ENCODE measurements at regions not wholly inside any gene's neighbourhood (a gene's known extent, or its start where the extent isn't known, plus 50 kb on each side); places are given as distances from the start of the nearest gene placed in this dataset.

GRCh38 chrX:16445166-16445752 is 204.7 kb upstream of the S100G start:
- DNase-seq (ENCODE audit: low read depth), result peak; percentile 1

GRCh38 chrX:16451334-16451733 is 198.6 kb upstream of the S100G start:
- DNase-seq (ENCODE audit: low read depth), result no peak

GRCh38 chrX:16454926-16455325 is 195.0 kb upstream of the S100G start:
- peak; percentile 20 for DNase-seq (ENCODE audit: low read depth)

GRCh38 chrX:16457239-16457638 is 192.7 kb upstream of the S100G start:
- no peak for DNase-seq (ENCODE audit: low read depth)

GRCh38 chrX:16458208-16458607 is 191.8 kb upstream of the S100G start:
- no peak for DNase-seq (ENCODE audit: low read depth)

GRCh38 chrX:16459008-16459407 is 190.9 kb upstream of the S100G start:
- no peak for DNase-seq (ENCODE audit: low read depth)

- DNase-seq (ENCODE audit: low read depth), result no peak
Observed at GRCh38 chrX:16461968-16462367, 188.0 kb upstream of the S100G start.

- DNase-seq (ENCODE audit: low read depth), result peak; percentile 91
Observed at GRCh38 chrX:16462912-16463311, 187.0 kb upstream of the S100G start.

GRCh38 chrX:16464369-16464768 is 185.6 kb upstream of the S100G start:
- no peak for DNase-seq (ENCODE audit: low read depth)

- peak; percentile 52 for DNase-seq (ENCODE audit: low read depth)
Observed at GRCh38 chrX:16465081-16465876, 184.7 kb upstream of the S100G start.

- no peak for DNase-seq (ENCODE audit: low read depth)
Observed at GRCh38 chrX:16466640-16467432, 183.1 kb upstream of the S100G start.

GRCh38 chrX:16469870-16470269 is 180.1 kb upstream of the S100G start:
- no peak for DNase-seq (ENCODE audit: low read depth)

GRCh38 chrX:16472345-16472744 is 177.6 kb upstream of the S100G start:
- DNase-seq (ENCODE audit: low read depth), result no peak

GRCh38 chrX:16474511-16474910 is 175.4 kb upstream of the S100G start:
- no peak for DNase-seq (ENCODE audit: low read depth)

- DNase-seq (ENCODE audit: low read depth), result no peak
Observed at GRCh38 chrX:16476009-16476408, 173.9 kb upstream of the S100G start.

GRCh38 chrX:16476692-16477091 is 173.3 kb upstream of the S100G start:
- DNase-seq (ENCODE audit: low read depth), result no peak

GRCh38 chrX:16479206-16479869 is 170.6 kb upstream of the S100G start:
- no peak for DNase-seq (ENCODE audit: low read depth)

GRCh38 chrX:16480049-16480448 is 169.9 kb upstream of the S100G start:
- DNase-seq (ENCODE audit: low read depth), result no peak

GRCh38 chrX:16484338-16484737 is 165.6 kb upstream of the S100G start:
- peak; percentile 72 for DNase-seq (ENCODE audit: low read depth)

GRCh38 chrX:16487620-16488385 is 162.2 kb upstream of the S100G start:
- DNase-seq (ENCODE audit: low read depth), result no peak

- no peak for DNase-seq (ENCODE audit: low read depth)
Observed at GRCh38 chrX:16488959-16489358, 161.0 kb upstream of the S100G start.

- no peak for DNase-seq (ENCODE audit: low read depth)
Observed at GRCh38 chrX:16491461-16491860, 158.5 kb upstream of the S100G start.
